Hematopoietic multipotent progenitor cell treated with erythropoietin and hydrocortisone succinate and interleukin-3 and kit ligand, for 8 days (in vitro differentiated cells): ENCODE measurements at regions not wholly inside any gene's neighbourhood (a gene's known extent, or its start where the extent isn't known, plus 50 kb on each side); places are given as distances from the start of the nearest gene placed in this dataset.
"Not testable (repeated sequence)": the region's sequence is repeated elsewhere in the genome, so short reads cannot be mapped to it uniquely, and the experiment has no call there.

Experiments
- DNase-seq: peaks from one replicate; pipeline ENCODE4 v3.0.0-alpha.2; 2015

- DNase-seq: not testable (repeated sequence)
Measured at GRCh38 chr13:81069822-81070221, 728.9 kb upstream of the SPRY2 start.

- DNase-seq: no peak
Measured at GRCh38 chr13:81058916-81059290, 718.0 kb upstream of the SPRY2 start.

GRCh38 chr13:81058211-81058915 lies 717.4 kb upstream of the SPRY2 start:
- DNase-seq: no peak

- no peak for DNase-seq
Measured at GRCh38 chr13:81051873-81052272, 710.9 kb upstream of the SPRY2 start.

- no peak for DNase-seq
Measured at GRCh38 chr13:81048026-81048461, 707.1 kb upstream of the SPRY2 start.

GRCh38 chr13:81041761-81042160 lies 700.8 kb upstream of the SPRY2 start:
- DNase-seq: no peak

GRCh38 chr13:81031996-81032395 lies 691.1 kb upstream of the SPRY2 start:
- no peak for DNase-seq

GRCh38 chr13:81025091-81025490 lies 684.2 kb upstream of the SPRY2 start:
- DNase-seq: no peak

- DNase-seq: no peak
Measured at GRCh38 chr13:81021284-81021840, 680.4 kb upstream of the SPRY2 start.

GRCh38 chr13:81020010-81020409 lies 679.1 kb upstream of the SPRY2 start:
- no peak for DNase-seq

- no peak for DNase-seq
Measured at GRCh38 chr13:81018936-81019335, 678.0 kb upstream of the SPRY2 start.

GRCh38 chr13:81017513-81018152 lies 676.7 kb upstream of the SPRY2 start:
- peak; percentile 52 for DNase-seq

GRCh38 chr13:81012031-81012430 lies 671.1 kb upstream of the SPRY2 start:
- DNase-seq: no peak

- DNase-seq: no peak
Measured at GRCh38 chr13:81001828-81002385, 661.0 kb upstream of the SPRY2 start.

GRCh38 chr13:80998603-80999002 lies 657.7 kb upstream of the SPRY2 start:
- not testable (repeated sequence) for DNase-seq

GRCh38 chr13:80989747-80990146 lies 648.8 kb upstream of the SPRY2 start:
- DNase-seq: no peak

- DNase-seq: no peak
Measured at GRCh38 chr13:80989241-80989640, 648.3 kb upstream of the SPRY2 start.

GRCh38 chr13:80988391-80989151 lies 647.6 kb upstream of the SPRY2 start:
- no peak for DNase-seq

- DNase-seq: peak; percentile 69
Measured at GRCh38 chr13:80979035-80979641, 638.2 kb upstream of the SPRY2 start.

GRCh38 chr13:80977168-80977567 lies 636.2 kb upstream of the SPRY2 start:
- DNase-seq: no peak

GRCh38 chr13:80975903-80976302 lies 635.0 kb upstream of the SPRY2 start:
- DNase-seq: no peak

GRCh38 chr13:80973721-80974120 lies 632.8 kb upstream of the SPRY2 start:
- DNase-seq: no peak
